GM18519 (cell line): ENCODE measurements at regions not wholly inside any gene's neighbourhood (a gene's known extent, or its start where the extent isn't known, plus 50 kb on each side); places are given as distances from the start of the nearest gene placed in this dataset.
"Not testable (repeated sequence)": the region's sequence is repeated elsewhere in the genome, so short reads cannot be mapped to it uniquely, and the experiment has no call there.

Source experiments
- ATAC-seq: cut with Tn5 transposase; IDR thresholded peaks from one replicate; pipeline ENCODE4 v1.9.1; 2021; ENCODE audit warnings: mild to moderate bottlenecking, moderate library complexity; ENCODE audit not compliant: unreplicated experiment, low FRiP score

- ATAC-seq: no peak
Observed at GRCh38 chr10:90224791-90225566, 523.6 kb downstream of the KIF20B start.

- no peak for ATAC-seq
Observed at GRCh38 chr10:90226517-90226916, 525.1 kb downstream of the KIF20B start.

GRCh38 chr10:90227217-90227656 is 525.8 kb downstream of the KIF20B start:
- no peak for ATAC-seq

- no peak for ATAC-seq
Observed at GRCh38 chr10:90227786-90228185, 526.4 kb downstream of the KIF20B start.

- no peak for ATAC-seq
Observed at GRCh38 chr10:90229486-90229885, 528.1 kb downstream of the KIF20B start.

- ATAC-seq: not testable (repeated sequence)
Observed at GRCh38 chr10:90233805-90234204, 532.4 kb downstream of the KIF20B start.

- no peak for ATAC-seq
Observed at GRCh38 chr10:90245623-90246022, 544.2 kb downstream of the KIF20B start.

- not testable (repeated sequence) for ATAC-seq
Observed at GRCh38 chr10:90250784-90251183, 549.4 kb downstream of the KIF20B start.

- ATAC-seq: peak; percentile 47
Observed at GRCh38 chr10:90269699-90270098, 568.3 kb downstream of the KIF20B start.

- ATAC-seq: no peak
Observed at GRCh38 chr10:90274721-90275468, 573.5 kb downstream of the KIF20B start.

- ATAC-seq: no peak
Observed at GRCh38 chr10:90276894-90277475, 575.6 kb downstream of the KIF20B start.

GRCh38 chr10:90286406-90286805 is 571.4 kb downstream of the HTR7 start:
- ATAC-seq: no peak

- ATAC-seq: no peak
Observed at GRCh38 chr10:90286941-90287340, 570.9 kb downstream of the HTR7 start.

GRCh38 chr10:90288391-90288933 is 569.4 kb downstream of the HTR7 start:
- no peak for ATAC-seq

- ATAC-seq: peak; percentile 58
Observed at GRCh38 chr10:90289037-90289436, 568.8 kb downstream of the HTR7 start.

- no peak for ATAC-seq
Observed at GRCh38 chr10:90293616-90294015, 564.2 kb downstream of the HTR7 start.

- not testable (repeated sequence) for ATAC-seq
Observed at GRCh38 chr10:90294821-90295540, 562.9 kb downstream of the HTR7 start.

- not testable (repeated sequence) for ATAC-seq
Observed at GRCh38 chr10:90302031-90302430, 555.8 kb downstream of the HTR7 start.

- no peak for ATAC-seq
Observed at GRCh38 chr10:90302758-90303481, 554.9 kb downstream of the HTR7 start.

- ATAC-seq: no peak
Observed at GRCh38 chr10:90304533-90304932, 553.3 kb downstream of the HTR7 start.
